Osteoblast (primary cell): ENCODE measurements at regions not wholly inside any gene's neighbourhood (a gene's known extent, or its start where the extent isn't known, plus 50 kb on each side); places are given as distances from the start of the nearest gene placed in this dataset.

ENCODE experiments used
- DNase-seq: peaks from one replicate; pipeline ENCODE4 v3.0.0; 2011; ENCODE audit warnings: low spot score, mixed read lengths; ENCODE audit not compliant: insufficient read length; ENCODE audit errors: missing footprints
- H2AFZ ChIP-seq: 2 replicates; pipeline ENCODE4 v1.6.0; 2011; ENCODE audit warnings: mild to moderate bottlenecking, low read length
- H3K27ac ChIP-seq: 2 replicates; pipeline ENCODE4 v1.5.1; 2011; ENCODE audit warnings: mild to moderate bottlenecking, low read depth, low read length, moderate library complexity
- H3K27me3 ChIP-seq: 2 replicates; pipeline ENCODE4 v1.6.0; 2012; ENCODE audit warnings: mild to moderate bottlenecking, control low read depth, inconsistent platforms, low read length, moderate library complexity; ENCODE audit not compliant: insufficient read depth
- H3K36me3 ChIP-seq: 2 replicates; pipeline ENCODE4 v1.5.1; 2011; ENCODE audit warnings: mild to moderate bottlenecking, low read length, control low read depth, moderate library complexity; ENCODE audit not compliant: insufficient read depth
- H3K4me1 ChIP-seq: 2 replicates; pipeline ENCODE4 v1.5.1; 2011; ENCODE audit warnings: mild to moderate bottlenecking, low read length, control low read depth, moderate library complexity; ENCODE audit not compliant: insufficient read depth
- H3K4me2 ChIP-seq: 2 replicates; pipeline ENCODE4 v1.6.0; 2011; ENCODE audit warnings: mild to moderate bottlenecking, low read length; ENCODE audit not compliant: insufficient read depth
- H3K4me3 ChIP-seq: fragments of 200-600 bp; sonication (generic); 3 replicates; pipeline ENCODE4 v1.5.1; 2012; ENCODE audit warnings: mild to moderate bottlenecking, low read length, inconsistent platforms; ENCODE audit not compliant: insufficient read depth
- H3K79me2 ChIP-seq: 2 replicates; pipeline ENCODE4 v1.6.0; 2012; ENCODE audit warnings: mild to moderate bottlenecking, low read length, control low read depth, inconsistent platforms; ENCODE audit not compliant: insufficient read depth
- H3K9me3 ChIP-seq: 2 replicates; pipeline ENCODE4 v1.5.1; 2011; ENCODE audit warnings: low read depth, low read length, control low read depth
- H4K20me1 ChIP-seq: 2 replicates; pipeline ENCODE4 v1.6.0; 2012; ENCODE audit warnings: mild to moderate bottlenecking, low read length, control low read depth; ENCODE audit not compliant: insufficient read depth
- CTCF ChIP-seq: IDR thresholded peaks from 2 replicates; pipeline ENCODE4 v1.5.1; 2011; ENCODE audit warnings: mild to moderate bottlenecking, low read depth, low read length, moderate library complexity; ENCODE audit errors: extremely low read depth

GRCh38 chr9:86687788-86688187, 259.5 kb downstream of the GAS1 start:
- Histone ChIP-seq H4K20me1 (no peaks in the 10 kb centered on the region), H3K4me3 (no peak overlapping the region), H3K36me3 (no peaks in the 10 kb centered on the region), H3K4me2 (no peak overlapping the region), H2AFZ (no peak overlapping the region), H3K27ac (no peak overlapping the region), H3K4me1 (no peaks in the 10 kb centered on the region), H3K79me2 (no peaks in the 10 kb centered on the region), H3K27me3 (peaks cover 4% of the 10 kb centered on the region), H3K9me3 (no peaks in the 10 kb centered on the region)
- no peak for DNase-seq
- no peak for TF ChIP-seq CTCF

GRCh38 chr9:86685556-86685955, 261.8 kb downstream of the GAS1 start:
- Histone ChIP-seq H3K9me3 (no peaks in the 10 kb centered on the region), H2AFZ (no peak overlapping the region), H4K20me1 (no peaks in the 10 kb centered on the region), H3K27me3 (peaks cover 8% of the 10 kb centered on the region), H3K36me3 (no peaks in the 10 kb centered on the region), H3K79me2 (no peaks in the 10 kb centered on the region), H3K4me2 (no peak overlapping the region), H3K27ac (no peak overlapping the region), H3K4me3 (no peak overlapping the region), H3K4me1 (no peaks in the 10 kb centered on the region)
- no peak for TF ChIP-seq CTCF
- peak; percentile 65 for DNase-seq

- no peak for TF ChIP-seq CTCF
- no peak for DNase-seq
- H3K9me3 ChIP-seq = no peaks in the 10 kb centered on the region
- no peaks in the 10 kb centered on the region for H3K4me1 ChIP-seq
- H3K27me3 ChIP-seq = peaks cover 8% of the 10 kb centered on the region
- no peak overlapping the region for H3K27ac ChIP-seq
- H3K4me3 ChIP-seq = no peak overlapping the region
- H3K4me2 ChIP-seq = no peak overlapping the region
- no peaks in the 10 kb centered on the region for H4K20me1 ChIP-seq
- no peak overlapping the region for H2AFZ ChIP-seq
- H3K36me3 ChIP-seq = no peaks in the 10 kb centered on the region
- no peaks in the 10 kb centered on the region for H3K79me2 ChIP-seq
Measured at GRCh38 chr9:86684148-86684547, 263.2 kb downstream of the GAS1 start.

- Histone ChIP-seq H3K4me3 (no peak overlapping the region), H3K27ac (no peak overlapping the region), H2AFZ (no peak overlapping the region)
Measured at GRCh38 chr9:86682240-86682639, 265.1 kb downstream of the GAS1 start.

More at GRCh38 chr9:86682240-86682639, 265.1 kb downstream of the GAS1 start:
- Histone ChIP-seq H3K9me3 (no peaks in the 10 kb centered on the region), H3K79me2 (no peaks in the 10 kb centered on the region), H4K20me1 (no peaks in the 10 kb centered on the region), H3K4me1 (no peaks in the 10 kb centered on the region), H3K36me3 (no peaks in the 10 kb centered on the region), H3K4me2 (no peak overlapping the region), H3K27me3 (peaks cover 8% of the 10 kb centered on the region)
- DNase-seq = no peak
- no peak for TF ChIP-seq CTCF
